ENCODE measurements at regions not wholly inside any gene's neighbourhood (a gene's known extent, or its start where the extent isn't known, plus 50 kb on each side); places are given as distances from the start of the nearest gene placed in this dataset.

GRCh38 chr4:182015014-182015413, 228.2 kb upstream of the TENM3 start:
- DNase-seq: no peak
- BruUV-seq (replicated peaks): no TSS peak
- in situ Hi-C loops (cut with MboI; ENCODE audit: low sequenced_read_pairs) (no loop called here), intact Hi-C loops (cut with micrococcal nuclease) (no loop called here), dilution Hi-C loops (cut with HindIII; ENCODE audit: low sequenced_read_pairs, unreplicated experiment) (no loop called here)
- no peaks in the 10 kb centered on the region for H3K9me3 ChIP-seq (ENCODE audit: control insufficient read depth, insufficient read depth, low read length)
- no peaks in the 10 kb centered on the region for H3K36me3 ChIP-seq (ENCODE audit: control insufficient read depth, insufficient read depth, low read length)
- no peak overlapping the region for H2AK9ac ChIP-seq (replicated peaks; ENCODE audit: low read depth, low read length, poor library complexity)
- H4K20me1 ChIP-seq (ENCODE audit: insufficient read depth, low read length): no peaks in the 10 kb centered on the region
- no peak overlapping the region for H3K14ac ChIP-seq (replicated peaks; ENCODE audit: low read depth, low read length)
- no CpG with 5 or more reads among the region's 11 CpGs for WGBS, 2 experiments (ENCODE audit: extremely low coverage in 2 of 2, insufficient read length in 1 of 2)
- ATAC-seq (ENCODE audit: low read depth): no peak
- H3K4me1 ChIP-seq (ENCODE audit: control insufficient read depth, insufficient read depth, low read length): no peaks in the 10 kb centered on the region
- H2AFZ ChIP-seq (replicated peaks; ENCODE audit: low read length, poor library complexity): no peak overlapping the region
- no peaks in the 10 kb centered on the region for H3K79me1 ChIP-seq (ENCODE audit: low read depth in 1 of 2, low read length in 2 of 2)
- no peak overlapping the region for H3K27ac ChIP-seq (ENCODE audit: insufficient read depth, low read length)
- no peak overlapping the region for H2AK5ac ChIP-seq (ENCODE audit: low read depth, low read length)
- POLR2A ChIA-PET (ENCODE audit: unreplicated experiment): no interaction called here
- no peak overlapping the region for H4K91ac ChIP-seq (ENCODE audit: insufficient read depth, low read depth, low read length)
- H2BK120ac ChIP-seq (ENCODE audit: low read depth, low read length): no peak overlapping the region
- no peak overlapping the region for H3K9ac ChIP-seq (ENCODE audit: low read depth, low read length)
- no peak overlapping the region for H2BK20ac ChIP-seq (ENCODE audit: low read depth, low read length)
- no peak overlapping the region for H4K8ac ChIP-seq (ENCODE audit: low read depth in 2 of 2, low read length in 2 of 2)
- H3K4me2 ChIP-seq (ENCODE audit: low read depth, low read length): no peak overlapping the region
- H3K27me3 ChIP-seq (ENCODE audit: control insufficient read depth, insufficient read depth, low read length): no peaks in the 10 kb centered on the region
- H4K5ac ChIP-seq (ENCODE audit: low read depth, low read length): no peak overlapping the region
- H3K4me3 ChIP-seq (ENCODE audit: insufficient read depth, low read depth, low read length): no peak overlapping the region
- no peak overlapping the region for H2BK15ac ChIP-seq (ENCODE audit: low read depth, low read length)
- TF ChIP-seq RAD21 (IDR thresholded peaks at IDR 0.05; ENCODE audit: low read length) (no peak), RCOR1 (IDR thresholded peaks at IDR 0.05; ENCODE audit: insufficient replicate concordance, low read length) (no peak), BHLHE40 (IDR thresholded peaks at IDR 0.05; ENCODE audit: low read depth, low read length) (no peak), POLR2A (IDR thresholded peaks at IDR 0.05; ENCODE audit: low read depth, low read length) (no peak), CEBPB (IDR thresholded peaks at IDR 0.05; ENCODE audit: low read depth, low read length) (no peak), CTCF (conservative IDR thresholded peaks at IDR 0.05; ENCODE audit: low read depth, low read length) (no peak), MAZ (IDR thresholded peaks at IDR 0.05; ENCODE audit: borderline replicate concordance, low read depth, low read length) (no peak), NFE2L2 (IDR thresholded peaks at IDR 0.05; ENCODE audit: low read depth, low read length) (no peak), FOS (IDR thresholded peaks at IDR 0.05; ENCODE audit: low read depth, low read length) (no peak), SMC3 (IDR thresholded peaks at IDR 0.05; ENCODE audit: low read depth, low read length) (no peak)
- CTCF ChIA-PET: no interaction called here
- no peak overlapping the region for H3K18ac ChIP-seq (ENCODE audit: low read depth, low read length)
- H2BK5ac ChIP-seq (ENCODE audit: low read depth, low read length, poor library complexity, severe bottlenecking): no peak overlapping the region
- H3K4ac ChIP-seq (ENCODE audit: low read depth, low read length): no peak overlapping the region
- no peaks in the 10 kb centered on the region for H3K9me1 ChIP-seq (ENCODE audit: insufficient read depth, low read length)
- H3K56ac ChIP-seq (ENCODE audit: extremely low read depth, insufficient read depth, low read length): no peak overlapping the region
- H3K23ac ChIP-seq (ENCODE audit: low read depth, low read length): no peak overlapping the region

All from IMR-90 (cell line).